ENCODE measurements at regions not wholly inside any gene's neighbourhood (a gene's known extent, or its start where the extent isn't known, plus 50 kb on each side); places are given as distances from the start of the nearest gene placed in this dataset.

DNA sequence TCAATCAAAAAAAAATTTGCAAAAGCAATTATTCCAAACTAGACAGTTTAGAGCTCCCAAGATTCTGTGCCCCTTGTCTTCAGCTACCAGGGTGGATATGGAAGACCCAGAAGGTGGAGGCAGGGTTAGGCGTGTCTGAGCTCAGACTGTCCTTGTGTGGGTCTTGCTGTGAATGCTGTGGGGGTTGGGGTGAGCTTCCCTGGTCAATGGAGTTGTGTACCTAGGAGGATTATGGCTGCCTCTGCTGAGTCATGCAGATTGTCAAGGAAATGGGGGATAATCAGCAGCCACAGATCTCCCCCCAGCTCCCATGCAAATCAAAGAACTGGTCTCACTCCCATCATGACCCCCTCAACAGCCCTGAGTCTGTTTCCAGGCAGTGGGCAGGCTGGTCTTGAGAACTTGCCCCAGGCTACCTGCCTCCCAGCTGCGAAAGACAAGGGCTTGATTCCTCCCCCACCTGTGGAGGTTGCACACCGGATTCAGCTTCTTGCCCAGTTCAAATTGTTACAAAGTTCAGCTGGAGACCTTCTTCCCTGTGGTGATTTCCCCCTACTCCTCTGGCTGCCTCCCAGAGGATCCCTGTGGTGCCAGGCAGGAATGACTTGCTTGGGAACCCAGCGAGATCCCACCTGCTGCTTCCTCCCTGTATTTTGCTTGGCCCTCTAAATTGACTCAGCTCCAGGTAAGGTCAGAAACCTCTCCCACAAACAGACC is 77.0 kb downstream of the RAD51AP2 start:
- TF ChIP-seq, protein P1, sequence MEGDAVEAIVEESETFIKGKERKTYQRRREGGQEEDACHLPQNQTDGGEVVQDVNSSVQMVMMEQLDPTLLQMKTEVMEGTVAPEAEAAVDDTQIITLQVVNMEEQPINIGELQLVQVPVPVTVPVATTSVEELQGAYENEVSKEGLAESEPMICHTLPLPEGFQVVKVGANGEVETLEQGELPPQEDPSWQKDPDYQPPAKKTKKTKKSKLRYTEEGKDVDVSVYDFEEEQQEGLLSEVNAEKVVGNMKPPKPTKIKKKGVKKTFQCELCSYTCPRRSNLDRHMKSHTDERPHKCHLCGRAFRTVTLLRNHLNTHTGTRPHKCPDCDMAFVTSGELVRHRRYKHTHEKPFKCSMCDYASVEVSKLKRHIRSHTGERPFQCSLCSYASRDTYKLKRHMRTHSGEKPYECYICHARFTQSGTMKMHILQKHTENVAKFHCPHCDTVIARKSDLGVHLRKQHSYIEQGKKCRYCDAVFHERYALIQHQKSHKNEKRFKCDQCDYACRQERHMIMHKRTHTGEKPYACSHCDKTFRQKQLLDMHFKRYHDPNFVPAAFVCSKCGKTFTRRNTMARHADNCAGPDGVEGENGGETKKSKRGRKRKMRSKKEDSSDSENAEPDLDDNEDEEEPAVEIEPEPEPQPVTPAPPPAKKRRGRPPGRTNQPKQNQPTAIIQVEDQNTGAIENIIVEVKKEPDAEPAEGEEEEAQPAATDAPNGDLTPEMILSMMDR (IDR thresholded peaks at IDR 0.05): no peak
- DNase-seq: no peak
- Histone ChIP-seq H3K9me3 (no peaks in the 10 kb centered on the region), H3K4me3 (no peak overlapping the region), H3K36me3 (no peaks in the 10 kb centered on the region), H3K27ac (no peak overlapping the region), H3K4me1 (no peaks in the 10 kb centered on the region), H3K27me3 (no peaks in the 10 kb centered on the region)
- intact Hi-C loops (cut with DNase I): no loop called here
- ATAC-seq: no peak

DNA sequence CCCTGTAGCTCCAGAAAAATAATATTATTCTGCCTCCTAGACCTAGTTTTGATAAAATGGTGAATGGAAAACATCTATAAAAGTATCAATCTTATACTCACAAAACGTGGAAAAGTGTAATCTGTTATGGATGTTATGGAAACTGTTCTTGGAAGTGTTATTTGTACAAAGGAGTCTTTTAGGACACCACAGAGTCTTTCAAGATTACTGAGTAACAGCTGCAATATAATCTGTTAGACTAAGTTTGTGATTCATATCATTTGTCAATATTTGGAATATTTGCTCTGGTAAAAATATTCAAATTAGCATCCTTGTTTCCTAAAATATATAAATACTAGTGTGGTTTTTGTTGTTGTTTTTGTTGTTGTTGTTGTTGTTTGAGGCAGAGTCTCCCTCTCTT is 87.9 kb downstream of the RAD51AP2 start:
- H3K27me3 ChIP-seq: no peaks in the 10 kb centered on the region
- DNase-seq: no peak
- no peak overlapping the region for H3K27ac ChIP-seq
- intact Hi-C loops (cut with DNase I): no loop called here
- no peaks in the 10 kb centered on the region for H3K36me3 ChIP-seq
- no peak overlapping the region for H3K4me3 ChIP-seq
- no peaks in the 10 kb centered on the region for H3K9me3 ChIP-seq
- no peak for ATAC-seq
- H3K4me1 ChIP-seq: no peaks in the 10 kb centered on the region
- TF ChIP-seq, protein P1 (IDR thresholded peaks at IDR 0.05): no peak

DNA sequence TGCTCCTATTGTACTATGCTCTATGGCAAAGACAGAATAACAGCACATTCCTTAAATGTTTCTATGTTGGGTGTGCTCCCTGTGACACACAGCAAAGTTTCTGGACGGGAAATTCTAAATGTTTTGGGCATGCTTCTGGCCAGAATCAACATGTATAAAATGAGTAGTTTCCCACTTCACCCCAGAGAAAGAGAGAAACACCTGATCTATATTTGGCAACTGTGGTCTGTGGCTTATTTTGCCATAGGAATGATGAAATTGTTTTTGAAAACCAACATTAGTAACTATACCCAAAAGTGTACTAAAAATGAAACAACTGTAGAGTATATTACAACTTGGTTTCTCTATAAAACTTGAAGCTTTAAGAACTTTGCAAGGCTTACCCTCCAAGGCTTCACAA is 89.1 kb downstream of the RAD51AP2 start:
- intact Hi-C loops (cut with DNase I): no loop called here
- peak; percentile 17 for ATAC-seq
- Histone ChIP-seq H3K27ac (no peak overlapping the region), H3K4me1 (no peaks in the 10 kb centered on the region), H3K4me3 (no peak overlapping the region), H3K9me3 (no peaks in the 10 kb centered on the region), H3K36me3 (no peaks in the 10 kb centered on the region), H3K27me3 (no peaks in the 10 kb centered on the region)
- TF ChIP-seq, protein P1 (IDR thresholded peaks at IDR 0.05): no peak
- DNase-seq: no peak

DNA sequence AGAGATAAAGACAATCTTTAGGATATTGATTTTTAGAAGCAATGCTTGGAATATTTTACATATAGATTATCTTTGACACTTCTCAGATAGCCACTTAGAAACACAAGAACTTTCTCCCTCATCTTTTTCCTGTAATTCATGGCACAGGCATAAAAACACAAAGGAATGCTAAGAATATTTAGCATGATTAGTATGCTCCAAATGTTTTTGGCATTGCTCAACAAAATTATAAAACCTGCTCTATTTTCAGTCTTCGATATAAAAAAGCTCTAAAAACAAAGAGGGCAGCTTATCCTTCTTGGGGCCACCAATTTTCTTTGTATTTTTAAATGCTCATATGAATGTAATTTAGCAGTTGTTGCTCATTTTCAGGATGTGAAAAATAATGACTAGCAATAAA is 90.8 kb downstream of the RAD51AP2 start:
- Histone ChIP-seq H3K4me1 (no peaks in the 10 kb centered on the region), H3K27ac (no peak overlapping the region), H3K9me3 (no peaks in the 10 kb centered on the region), H3K36me3 (no peaks in the 10 kb centered on the region), H3K27me3 (no peaks in the 10 kb centered on the region), H3K4me3 (no peak overlapping the region)
- intact Hi-C loops (cut with DNase I): no loop called here
- TF ChIP-seq, protein P1 (IDR thresholded peaks at IDR 0.05): no peak
- no peak for DNase-seq
- ATAC-seq: no peak

DNA sequence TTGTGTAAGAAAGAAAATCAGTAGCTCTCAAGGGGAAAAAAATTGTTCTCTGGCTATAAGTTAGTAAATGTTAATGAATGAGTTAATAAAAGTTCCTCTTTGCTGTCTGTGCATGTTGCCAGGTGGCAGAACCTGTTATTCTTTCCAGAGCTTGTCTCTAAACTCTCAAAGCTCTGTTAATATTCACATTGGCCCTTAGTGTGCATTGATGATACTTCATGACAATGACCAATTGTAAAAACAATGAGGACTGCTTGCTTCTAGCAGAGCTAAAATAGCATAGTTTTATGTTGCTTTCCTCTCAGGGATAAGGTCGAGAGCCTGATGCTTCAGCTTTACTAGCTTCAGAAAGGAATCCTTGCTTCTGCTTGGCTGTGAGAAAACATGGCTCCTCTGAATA is 91.5 kb downstream of the RAD51AP2 start:
- H3K27me3 ChIP-seq: no peaks in the 10 kb centered on the region
- H3K9me3 ChIP-seq: no peaks in the 10 kb centered on the region
- TF ChIP-seq, protein P1 (IDR thresholded peaks at IDR 0.05): no peak
- H3K36me3 ChIP-seq: no peaks in the 10 kb centered on the region
- intact Hi-C loops (cut with DNase I): no loop called here
- no peak overlapping the region for H3K27ac ChIP-seq
- no peak for ATAC-seq
- H3K4me1 ChIP-seq: no peaks in the 10 kb centered on the region
- no peak overlapping the region for H3K4me3 ChIP-seq
- no peak for DNase-seq

All from left lung (tissue), 4 donors.